Lower leg skin (tissue), 4 donors: ENCODE measurements at regions not wholly inside any gene's neighbourhood (a gene's known extent, or its start where the extent isn't known, plus 50 kb on each side); places are given as distances from the start of the nearest gene placed in this dataset.

Experiments
- DNase-seq, 2 donors: peaks; one replicate each; pipeline ENCODE4 v3.0.0-alpha.2; 2019; ENCODE audit warnings: low spot score in 2 of 2
- H3K4me3 ChIP-seq: fragments of 200-600 bp; sonication (generic); 2 replicates; pipeline ENCODE4 v1.5.1; 2017; ENCODE audit warnings: mild to moderate bottlenecking, low read depth; ENCODE audit not compliant: poor library complexity, severe bottlenecking
- CTCF ChIP-seq, 3 donors: fragments of 450-650 bp; IDR thresholded peaks; one replicate each; pipeline ENCODE4 v1.5.1; 2016; ENCODE audit warnings: antibody characterized with exemption in 3 of 3, mild to moderate bottlenecking in 3 of 3, moderate library complexity in 2 of 3
- POLR2A ChIP-seq, 2 donors: fragments of 450-650 bp; IDR thresholded peaks; one replicate each; pipeline ENCODE4 v1.6.1; 2016 to 2017; ENCODE audit warnings: antibody characterized with exemption in 2 of 2, mild to moderate bottlenecking in 1 of 2, moderate library complexity in 1 of 2
- WGBS, 2 donors: methylation state at CpG; one replicate each; pipeline ENCODE4 v1.1.5; 2018; 5-methylcytosine and 5-hydroxymethylcytosine counted together
- intact Hi-C: fragments of 100-400 bp; cut with DNase I; formaldehyde crosslinking; loops from one replicate; pipeline ENCODE4 v1.15.0; 2023; ENCODE audit warnings: low total_unique reads

GRCh38 chr4:81600520-81601357 lies 129.0 kb upstream of the RASGEF1B start:
- intact Hi-C loops, result no loop called here
- TF ChIP-seq CTCF (IDR thresholded peaks at IDR 0.05) (no peak), POLR2A (IDR thresholded peaks at IDR 0.05) (no peak)
- no peak for DNase-seq
- no peak overlapping the region for H3K4me3 ChIP-seq
- 75 to 84% methylated on average over 18 of the region's 18 CpGs for WGBS, 2 donors

GRCh38 chr4:81599742-81600380 lies 128.2 kb upstream of the RASGEF1B start:
- no peak overlapping the region for H3K4me3 ChIP-seq
- TF ChIP-seq CTCF (IDR thresholded peaks at IDR 0.05), result no peak
- no peak for TF ChIP-seq POLR2A (IDR thresholded peaks at IDR 0.05)
- DNase-seq, result no peak
- WGBS, 2 donors, result 34 to 43% methylated on average over 5 of the region's 5 CpGs
- intact Hi-C loops, result no loop called here

- TF ChIP-seq POLR2A (IDR thresholded peaks at IDR 0.05) (no peak), CTCF (IDR thresholded peaks at IDR 0.05) (no peak)
- 57 to 59% methylated on average over 5 of the region's 5 CpGs for WGBS, 2 donors
- no peak overlapping the region for H3K4me3 ChIP-seq
- intact Hi-C loops, result no loop called here
- DNase-seq, result no peak
Observed at GRCh38 chr4:81595798-81596610, 124.3 kb upstream of the RASGEF1B start.

GRCh38 chr4:81595287-81595686 lies 123.6 kb upstream of the RASGEF1B start:
- H3K4me3 ChIP-seq, result no peak overlapping the region
- no peak for DNase-seq
- TF ChIP-seq CTCF (IDR thresholded peaks at IDR 0.05) (no peak), POLR2A (IDR thresholded peaks at IDR 0.05) (no peak)
- intact Hi-C loops, result no loop called here

GRCh38 chr4:81594490-81595159 lies 122.9 kb upstream of the RASGEF1B start:
- intact Hi-C loops, result no loop called here
- no peak for DNase-seq
- TF ChIP-seq POLR2A (IDR thresholded peaks at IDR 0.05), result no peak
- no peak for TF ChIP-seq CTCF (IDR thresholded peaks at IDR 0.05)
- H3K4me3 ChIP-seq, result no peak overlapping the region
- 85 to 89% methylated on average over 4 of the region's 4 CpGs for WGBS, 2 donors
